Neural cell (in vitro differentiated cells): ENCODE measurements at regions not wholly inside any gene's neighbourhood (a gene's known extent, or its start where the extent isn't known, plus 50 kb on each side); places are given as distances from the start of the nearest gene placed in this dataset.

ENCODE experiments used
- H2AFZ ChIP-seq: fragments of 200-600, 300-800 bp; sonication (generic), shearing (Covaris generic); 2 replicates; pipeline ENCODE4 v1.6.0; 2014; ENCODE audit warnings: low read depth, mild to moderate bottlenecking, antibody characterized with exemption, low read length, moderate library complexity
- H3F3A ChIP-seq: fragments of 200-600 bp; shearing (Covaris generic); 2 replicates; pipeline ENCODE4 v1.6.1; 2016; ENCODE audit warnings: mild to moderate bottlenecking, moderate library complexity, mixed read lengths, antibody characterized with exemption, low read length; ENCODE audit not compliant: insufficient read depth, poor library complexity, severe bottlenecking
- H3K27ac ChIP-seq: fragments of 200-600, 300-800 bp; sonication (generic), shearing (Covaris generic); 2 replicates; pipeline ENCODE4 v1.5.1; 2014; ENCODE audit warnings: mild to moderate bottlenecking, low read length, moderate library complexity
- H3K27me3 ChIP-seq: fragments of 300-800, 200-600 bp; sonication (generic), shearing (Covaris generic); 2 replicates; pipeline ENCODE4 v1.6.0; 2014; ENCODE audit warnings: mild to moderate bottlenecking, low read depth, low read length, moderate library complexity; ENCODE audit not compliant: insufficient read depth
- H3K36me3 ChIP-seq: fragments of 300-800, 200-600 bp; sonication (generic), shearing (Covaris generic); 2 replicates; pipeline ENCODE4 v1.5.1; 2014; ENCODE audit warnings: mild to moderate bottlenecking, antibody characterized with exemption, low read length, moderate library complexity; ENCODE audit not compliant: insufficient read depth
- H3K4me2 ChIP-seq: fragments of 300-800, 200-600 bp; sonication (generic), shearing (Covaris generic); 2 replicates; pipeline ENCODE4 v1.6.0; 2014; ENCODE audit warnings: mild to moderate bottlenecking, low read length
- H3K4me3 ChIP-seq: fragments of 300-800, 200-600 bp; sonication (generic), shearing (Covaris generic); 2 replicates; pipeline ENCODE4 v1.5.1; 2014; ENCODE audit warnings: mild to moderate bottlenecking, low read length, moderate library complexity
- H3K79me2 ChIP-seq: fragments of 200-600 bp; shearing (Covaris generic); replicated peaks from 2 replicates; pipeline ENCODE4 v1.6.0; 2014; ENCODE audit warnings: mild to moderate bottlenecking, low read length, moderate library complexity; ENCODE audit not compliant: insufficient read depth
- H3K9ac ChIP-seq: fragments of 300-800, 200-600 bp; sonication (generic), shearing (Covaris generic); 2 replicates; pipeline ENCODE4 v1.6.1; 2016; ENCODE audit warnings: mild to moderate bottlenecking, low read length, mixed read lengths
- H3K9me2 ChIP-seq: fragments of 200-600 bp; shearing (Covaris generic); 2 replicates; pipeline ENCODE4 v1.6.1; 2016; ENCODE audit warnings: mild to moderate bottlenecking, low read length, mixed read lengths; ENCODE audit not compliant: insufficient read depth
- H3K9me3 ChIP-seq: fragments of 200-600, 300-800 bp; sonication (generic), shearing (Covaris generic); 2 replicates; pipeline ENCODE4 v1.6.1; 2016; ENCODE audit warnings: mild to moderate bottlenecking, mixed run types, low read length, moderate library complexity, mixed read lengths
- H4K20me1 ChIP-seq: fragments of 200-600 bp; shearing (Covaris generic); 2 replicates; pipeline ENCODE4 v1.6.1; 2016; ENCODE audit warnings: mild to moderate bottlenecking, mixed run types; ENCODE audit not compliant: insufficient read depth
- EP300 ChIP-seq: fragments of 450-650 bp; conservative IDR thresholded peaks from 2 replicates; pipeline ENCODE4 v1.6.1; 2014; ENCODE audit warnings: antibody characterized with exemption, mild to moderate bottlenecking, moderate library complexity; ENCODE audit not compliant: poor library complexity, severe bottlenecking
- EZH2 ChIP-seq: fragments of 200-600, 300-800 bp; shearing (Covaris generic), sonication (generic); IDR thresholded peaks from 2 replicates; pipeline ENCODE4 v1.6.1; 2014; ENCODE audit warnings: antibody characterized with exemption, low read length, borderline replicate concordance, mild to moderate bottlenecking; ENCODE audit not compliant: insufficient read depth, poor library complexity, severe bottlenecking
- MXI1 ChIP-seq: fragments of 450-650 bp; conservative IDR thresholded peaks from 2 replicates; pipeline ENCODE4 v1.6.1; 2014; ENCODE audit warnings: antibody characterized with exemption, mild to moderate bottlenecking; ENCODE audit not compliant: poor library complexity, severe bottlenecking
- POLR2AphosphoS5 ChIP-seq: IDR thresholded peaks from 2 replicates; pipeline ENCODE4 v1.6.1; 2012
- RAD21 ChIP-seq: fragments of 450-650 bp; conservative IDR thresholded peaks from 2 replicates; pipeline ENCODE4 v1.6.1; 2014; ENCODE audit warnings: antibody characterized with exemption, mild to moderate bottlenecking, moderate library complexity
- SMC3 ChIP-seq: fragments of 450-650 bp; conservative IDR thresholded peaks from 2 replicates; pipeline ENCODE4 v1.6.1; 2014; ENCODE audit warnings: antibody characterized with exemption, mild to moderate bottlenecking, moderate library complexity; ENCODE audit not compliant: poor library complexity
- TAF1 ChIP-seq: IDR thresholded peaks from 2 replicates; pipeline ENCODE4 v1.6.1; 2012; ENCODE audit warnings: low read depth
- TF ChIP-seq, protein P1 (sequence below): fragments of 450-650 bp; IDR thresholded peaks from 2 replicates; pipeline ENCODE4 v1.5.1; 2014; ENCODE audit warnings: antibody characterized with exemption, mild to moderate bottlenecking, moderate library complexity; ENCODE audit not compliant: poor library complexity, severe bottlenecking
- TF ChIP-seq, protein P2 (sequence below): IDR thresholded peaks from 2 replicates; pipeline ENCODE4 v1.6.1; 2012; ENCODE audit warnings: borderline replicate concordance

DNA sequence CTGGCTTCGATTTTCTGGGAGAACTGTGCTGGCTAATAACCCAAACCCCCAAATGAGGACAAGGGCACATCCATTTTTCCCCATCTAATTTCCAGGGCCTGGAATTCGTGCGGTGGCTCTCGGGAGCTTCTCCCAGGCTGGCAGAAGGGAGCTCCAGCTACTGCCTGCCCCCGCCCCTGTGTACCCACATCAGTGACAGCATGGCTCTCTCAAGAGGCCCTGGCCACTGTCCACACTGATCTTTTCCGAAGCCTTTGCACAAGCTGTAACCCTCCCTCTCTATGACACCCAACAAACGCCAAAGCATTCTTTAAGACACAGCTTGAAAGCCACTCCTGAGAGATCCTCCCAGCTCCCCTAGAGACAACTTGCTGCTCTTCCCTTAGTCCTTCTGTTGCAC, 73.1 kb downstream of the ZIC5 start:
- Histone ChIP-seq H3K4me2 (no peak overlapping the region), H3F3A (no peaks in the 10 kb centered on the region), H3K9me2 (no peaks in the 10 kb centered on the region), H2AFZ (no peak overlapping the region), H3K4me3 (no peak overlapping the region), H3K9ac (no peak overlapping the region), H4K20me1 (no peaks in the 10 kb centered on the region), H3K9me3 (peaks cover 6% of the 10 kb centered on the region), H3K27ac (no peak overlapping the region), H3K27me3 (peaks cover 19% of the 10 kb centered on the region), H3K79me2 (no peaks in the 10 kb centered on the region), H3K36me3 (no peaks in the 10 kb centered on the region)
- TF ChIP-seq, protein P1, sequence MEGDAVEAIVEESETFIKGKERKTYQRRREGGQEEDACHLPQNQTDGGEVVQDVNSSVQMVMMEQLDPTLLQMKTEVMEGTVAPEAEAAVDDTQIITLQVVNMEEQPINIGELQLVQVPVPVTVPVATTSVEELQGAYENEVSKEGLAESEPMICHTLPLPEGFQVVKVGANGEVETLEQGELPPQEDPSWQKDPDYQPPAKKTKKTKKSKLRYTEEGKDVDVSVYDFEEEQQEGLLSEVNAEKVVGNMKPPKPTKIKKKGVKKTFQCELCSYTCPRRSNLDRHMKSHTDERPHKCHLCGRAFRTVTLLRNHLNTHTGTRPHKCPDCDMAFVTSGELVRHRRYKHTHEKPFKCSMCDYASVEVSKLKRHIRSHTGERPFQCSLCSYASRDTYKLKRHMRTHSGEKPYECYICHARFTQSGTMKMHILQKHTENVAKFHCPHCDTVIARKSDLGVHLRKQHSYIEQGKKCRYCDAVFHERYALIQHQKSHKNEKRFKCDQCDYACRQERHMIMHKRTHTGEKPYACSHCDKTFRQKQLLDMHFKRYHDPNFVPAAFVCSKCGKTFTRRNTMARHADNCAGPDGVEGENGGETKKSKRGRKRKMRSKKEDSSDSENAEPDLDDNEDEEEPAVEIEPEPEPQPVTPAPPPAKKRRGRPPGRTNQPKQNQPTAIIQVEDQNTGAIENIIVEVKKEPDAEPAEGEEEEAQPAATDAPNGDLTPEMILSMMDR, result no peak
- no peak for TF ChIP-seq EP300
- no peak for TF ChIP-seq MXI1
- no peak for TF ChIP-seq EZH2
- TF ChIP-seq POLR2AphosphoS5, result no peak
- no peak for TF ChIP-seq RAD21
- TF ChIP-seq, protein P2, sequence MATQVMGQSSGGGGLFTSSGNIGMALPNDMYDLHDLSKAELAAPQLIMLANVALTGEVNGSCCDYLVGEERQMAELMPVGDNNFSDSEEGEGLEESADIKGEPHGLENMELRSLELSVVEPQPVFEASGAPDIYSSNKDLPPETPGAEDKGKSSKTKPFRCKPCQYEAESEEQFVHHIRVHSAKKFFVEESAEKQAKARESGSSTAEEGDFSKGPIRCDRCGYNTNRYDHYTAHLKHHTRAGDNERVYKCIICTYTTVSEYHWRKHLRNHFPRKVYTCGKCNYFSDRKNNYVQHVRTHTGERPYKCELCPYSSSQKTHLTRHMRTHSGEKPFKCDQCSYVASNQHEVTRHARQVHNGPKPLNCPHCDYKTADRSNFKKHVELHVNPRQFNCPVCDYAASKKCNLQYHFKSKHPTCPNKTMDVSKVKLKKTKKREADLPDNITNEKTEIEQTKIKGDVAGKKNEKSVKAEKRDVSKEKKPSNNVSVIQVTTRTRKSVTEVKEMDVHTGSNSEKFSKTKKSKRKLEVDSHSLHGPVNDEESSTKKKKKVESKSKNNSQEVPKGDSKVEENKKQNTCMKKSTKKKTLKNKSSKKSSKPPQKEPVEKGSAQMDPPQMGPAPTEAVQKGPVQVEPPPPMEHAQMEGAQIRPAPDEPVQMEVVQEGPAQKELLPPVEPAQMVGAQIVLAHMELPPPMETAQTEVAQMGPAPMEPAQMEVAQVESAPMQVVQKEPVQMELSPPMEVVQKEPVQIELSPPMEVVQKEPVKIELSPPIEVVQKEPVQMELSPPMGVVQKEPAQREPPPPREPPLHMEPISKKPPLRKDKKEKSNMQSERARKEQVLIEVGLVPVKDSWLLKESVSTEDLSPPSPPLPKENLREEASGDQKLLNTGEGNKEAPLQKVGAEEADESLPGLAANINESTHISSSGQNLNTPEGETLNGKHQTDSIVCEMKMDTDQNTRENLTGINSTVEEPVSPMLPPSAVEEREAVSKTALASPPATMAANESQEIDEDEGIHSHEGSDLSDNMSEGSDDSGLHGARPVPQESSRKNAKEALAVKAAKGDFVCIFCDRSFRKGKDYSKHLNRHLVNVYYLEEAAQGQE, result no peak
- no peak for TF ChIP-seq SMC3
- TF ChIP-seq TAF1, result no peak

DNA sequence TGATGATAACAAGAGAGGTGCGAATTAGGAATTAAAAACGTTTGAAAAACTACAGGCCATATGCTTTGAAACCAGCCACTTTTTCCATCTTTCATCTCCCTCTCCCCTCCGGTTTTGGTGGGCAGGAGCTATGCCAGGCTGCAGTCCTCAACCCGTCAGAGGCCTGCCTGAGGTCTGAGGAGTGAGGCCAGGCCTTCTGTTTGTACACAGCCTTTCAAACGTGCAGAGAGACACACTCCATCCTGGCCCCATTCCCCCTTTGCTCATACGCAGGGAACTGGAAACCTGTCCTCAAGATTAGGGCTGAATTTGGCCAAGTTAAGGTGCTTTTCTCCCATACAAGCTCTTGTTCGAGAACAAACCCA, 74.5 kb downstream of the ZIC5 start:
- H3K9me2 ChIP-seq, result no peaks in the 10 kb centered on the region
- H3K36me3 ChIP-seq, result no peaks in the 10 kb centered on the region
- H4K20me1 ChIP-seq, result no peaks in the 10 kb centered on the region
- TF ChIP-seq, protein P2, result no peak
- TF ChIP-seq TAF1 (no peak), EZH2 (no peak), RAD21 (no peak), EP300 (no peak), SMC3 (no peak), POLR2AphosphoS5 (no peak), MXI1 (no peak)
- TF ChIP-seq, protein P1, result no peak
- peaks cover 27% of the 10 kb centered on the region for H3K27me3 ChIP-seq
- no peak overlapping the region for H2AFZ ChIP-seq
- no peak overlapping the region for H3K27ac ChIP-seq
- no peaks in the 10 kb centered on the region for H3F3A ChIP-seq
- no peak overlapping the region for H3K4me3 ChIP-seq
- no peak overlapping the region for H3K9ac ChIP-seq
- peaks cover 6% of the 10 kb centered on the region for H3K9me3 ChIP-seq
- no peaks in the 10 kb centered on the region for H3K79me2 ChIP-seq
- H3K4me2 ChIP-seq, result no peak overlapping the region
